22Rv1 (cell line): ENCODE measurements at regions not wholly inside any gene's neighbourhood (a gene's known extent, or its start where the extent isn't known, plus 50 kb on each side); places are given as distances from the start of the nearest gene placed in this dataset.

Experiments
- CTCF ChIP-seq: fragments of 450-650 bp; IDR thresholded peaks from 2 replicates; pipeline ENCODE4 v1.5.1; 2017; ENCODE audit warnings: mild to moderate bottlenecking
- ZFX ChIP-seq: fragments of 450-650 bp; IDR thresholded peaks from 2 replicates; pipeline ENCODE4 v1.6.1; 2017; ENCODE audit warnings: antibody characterized with exemption, borderline replicate concordance

GRCh38 chrX:16307950-16308349 is 140.7 kb downstream of the MAGEB17 start:
- TF ChIP-seq CTCF (no peak), ZFX (no peak)
